ENCODE measurements at regions not wholly inside any gene's neighbourhood (a gene's known extent, or its start where the extent isn't known, plus 50 kb on each side); places are given as distances from the start of the nearest gene placed in this dataset.

- H3K4me1 ChIP-seq (ENCODE audit: control insufficient read depth, extremely low read depth, insufficient read depth, low read length), result no peaks in the 10 kb centered on the region
- intact Hi-C loops (cut with micrococcal nuclease), result no loop called here
- no peaks in the 10 kb centered on the region for H3K9me3 ChIP-seq (replicated peaks; ENCODE audit: control insufficient read depth, insufficient read depth, low read length)
- no peak overlapping the region for H3K4me2 ChIP-seq (ENCODE audit: insufficient read depth, low read length)
- H3K36me3 ChIP-seq (ENCODE audit: control insufficient read depth in 2 of 2, extremely low read depth in 1 of 2, insufficient read depth in 2 of 2, low read length in 2 of 2), result no peaks in the 10 kb centered on the region
- no TSS peak for BruUV-seq (replicated peaks)
- no peak overlapping the region for H3K4me3 ChIP-seq (replicated peaks in 1 of 3; ENCODE audit: insufficient read depth in 1 of 3, low read depth in 1 of 3, low read length in 3 of 3)
- ChIA-PET POLR2A (no interaction called here), CTCF (interaction anchor here (1.1 kb wide), 1 partner anchor 27 kb away, joined by 4 read pairs; no protein-coding TSS in a partner anchor)
- no peaks in the 10 kb centered on the region for H3K27me3 ChIP-seq (ENCODE audit: control insufficient read depth in 2 of 2, insufficient read depth in 2 of 2, low read length in 2 of 2)
- H4K20me1 ChIP-seq (replicated peaks; ENCODE audit: control insufficient read depth, extremely low read depth, insufficient read depth, low read length), result no peaks in the 10 kb centered on the region
- dilution Hi-C loops (cut with MboI; ENCODE audit: extremely low pct_ligation_motif_present, low sequenced_read_pairs), result no loop called here
- DNase-seq (ENCODE audit: low read depth, low spot score) (no peak), FAIRE-seq (no peak)
- no peaks in the 10 kb centered on the region for H3K79me2 ChIP-seq (ENCODE audit: control insufficient read depth, insufficient read depth, low read length)
- no peak overlapping the region for H3K9ac ChIP-seq (replicated peaks; ENCODE audit: extremely low read depth, insufficient read depth, low read length)
- TF ChIP-seq GATA2 (IDR thresholded peaks at IDR 0.05; ENCODE audit: insufficient read depth, insufficient read length, low read depth, low read length) (no peak), POLR2AphosphoS5 (IDR thresholded peaks at IDR 0.05; ENCODE audit: insufficient read depth, low read depth, low read length) (no peak), FOS (IDR thresholded peaks at IDR 0.05; ENCODE audit: borderline replicate concordance, insufficient read depth, low read length) (no peak), CTCF (IDR thresholded peaks at IDR 0.05; ENCODE audit: extremely low read depth in 1 of 2, insufficient read depth in 1 of 2, low read depth in 1 of 2, low read length in 2 of 2) (no peak), EZH2 (IDR thresholded peaks at IDR 0.05; ENCODE audit: borderline replicate concordance, low read depth, low read length, severe bottlenecking) (no peak), MYC (IDR thresholded peaks at IDR 0.05; ENCODE audit: low read depth, low read length) (no peak), JUN (IDR thresholded peaks at IDR 0.05; ENCODE audit: borderline replicate concordance, insufficient read depth, insufficient read length, low read depth) (no peak), MAX (IDR thresholded peaks at IDR 0.05; ENCODE audit: insufficient read depth, insufficient read length) (no peak), POLR2A (IDR thresholded peaks at IDR 0.05; ENCODE audit: low read depth, low read length) (no peak)
- no peaks in the 10 kb centered on the region for H3K9me1 ChIP-seq (replicated peaks; ENCODE audit: control insufficient read depth, extremely low read depth, insufficient read depth, low read length)
- no peak overlapping the region for H3K27ac ChIP-seq (ENCODE audit: insufficient read depth, low read depth, low read length)
- no peak overlapping the region for H2AFZ ChIP-seq (ENCODE audit: low read depth, low read length)
These were observed 184.2 kb upstream of the DIO3 start for GRCh38 chr14:101377069-101377468.

All from endothelial cell of umbilical vein (primary cell).